SW 1271 (cell line): ENCODE measurements at regions not wholly inside any gene's neighbourhood (a gene's known extent, or its start where the extent isn't known, plus 50 kb on each side); places are given as distances from the start of the nearest gene placed in this dataset.
"Not testable (repeated sequence)": the region's sequence is repeated elsewhere in the genome, so short reads cannot be mapped to it uniquely, and the experiment has no call there.

Experiments used
- DNase-seq, 2 experiments: peaks; one replicate each; lab custom pipeline; 2025; lab: John Stamatoyannopoulos, UW

DNA sequence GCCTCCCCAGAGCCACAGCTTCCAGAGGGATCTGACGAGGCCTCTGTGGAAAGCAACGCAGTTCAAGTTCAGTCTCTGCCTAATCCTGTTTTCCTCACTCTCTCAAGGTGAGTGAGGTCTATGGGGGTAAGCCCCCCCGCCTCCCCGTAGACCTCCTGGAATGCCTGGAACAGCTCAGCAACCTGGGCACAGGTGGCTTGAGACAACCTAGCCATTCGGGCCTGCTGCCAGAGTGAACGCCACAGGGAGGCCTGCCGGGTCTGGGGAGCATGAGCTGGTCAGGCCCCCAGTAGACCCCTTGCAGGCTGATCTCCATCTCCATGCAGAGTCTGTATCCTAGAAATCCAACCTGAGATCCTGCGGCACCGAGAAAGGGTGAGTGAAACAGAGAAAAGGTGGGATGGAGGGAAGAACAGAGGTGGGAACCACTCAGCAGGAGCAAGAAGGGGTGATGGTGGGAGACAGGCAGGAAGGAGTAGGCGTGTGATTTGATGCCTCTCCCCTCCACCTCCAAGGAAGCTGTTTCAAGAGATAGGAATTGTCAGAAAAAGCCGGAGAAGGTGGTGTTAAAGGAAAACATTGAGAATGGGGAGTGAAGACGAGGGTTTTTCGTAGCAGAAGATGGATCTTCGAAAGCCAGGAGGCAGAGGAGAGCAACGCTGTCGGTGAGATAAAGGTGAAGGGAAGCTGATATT lies 123.1 kb upstream of the PRMT8 start:
- DNase-seq, result no peak

DNA sequence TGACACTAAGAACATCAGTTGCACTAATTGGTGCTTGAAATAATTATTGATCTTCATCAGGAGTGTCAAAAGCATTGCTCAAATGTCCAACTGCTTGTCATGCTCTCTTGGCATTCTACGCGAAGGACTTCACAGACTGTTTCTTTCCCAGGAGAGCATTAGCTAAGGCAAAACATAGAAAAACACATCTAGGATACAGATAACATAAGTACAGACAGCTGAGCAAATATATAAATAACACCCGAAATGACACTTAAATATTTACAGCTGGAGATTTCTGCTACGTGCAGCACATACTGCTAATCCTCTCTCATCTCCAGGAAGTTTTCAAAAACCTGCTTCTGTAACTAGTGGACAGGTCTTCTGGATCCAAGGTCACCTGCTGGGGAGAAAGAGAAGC lies 120.0 kb upstream of the PRMT8 start:
- DNase-seq, result no peak

DNA sequence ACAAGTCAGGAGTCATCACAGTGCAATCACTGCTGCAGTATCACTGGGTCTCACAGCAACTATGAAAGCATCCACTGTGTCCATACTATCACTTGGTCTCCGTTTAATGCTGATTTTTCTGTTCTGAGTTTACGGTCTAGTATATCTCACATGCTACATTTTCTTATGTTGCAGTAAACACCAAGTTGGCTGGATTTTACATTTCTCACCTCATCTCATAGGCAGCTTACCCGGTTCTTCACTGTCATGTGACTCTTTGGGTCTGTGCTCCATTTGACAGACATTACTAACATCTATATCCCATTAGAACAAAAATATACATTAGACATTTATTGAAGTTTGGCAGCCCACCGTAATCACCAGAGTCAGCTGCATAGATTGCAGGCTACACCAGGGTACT lies 115.7 kb upstream of the PRMT8 start:
- no peak for DNase-seq

DNA sequence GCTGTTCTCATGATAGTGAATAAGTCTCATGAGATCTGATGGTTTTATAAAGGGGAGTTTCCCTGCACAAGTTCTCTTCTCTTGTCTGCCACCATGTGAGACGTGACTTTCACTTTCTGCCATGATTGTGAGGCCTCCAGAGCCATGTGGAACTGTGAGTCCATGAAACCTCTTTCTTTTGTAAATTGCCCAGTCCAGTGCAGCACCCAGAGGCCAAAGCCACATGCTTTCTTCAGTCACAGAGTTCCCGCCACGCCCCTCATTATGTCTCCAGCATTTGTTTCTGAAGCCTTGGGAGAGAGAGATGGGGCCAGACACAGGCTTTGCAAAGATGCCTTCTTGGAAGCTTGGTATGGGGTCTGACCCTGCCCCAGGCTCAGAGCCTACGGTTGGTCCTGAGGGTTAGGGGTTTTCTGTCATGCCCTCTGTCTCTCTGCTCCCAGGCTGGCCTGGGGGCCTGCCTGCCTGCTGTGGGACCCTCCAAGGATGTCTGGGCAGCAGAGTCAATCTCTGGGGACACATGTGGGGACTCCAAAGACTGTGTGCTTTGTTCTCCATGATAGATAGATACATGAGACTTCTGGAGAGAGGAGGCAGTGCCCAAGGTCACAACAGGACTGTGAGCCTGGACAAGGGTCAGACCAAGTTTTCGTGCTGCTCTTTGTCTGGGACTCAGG lies 114.1 kb upstream of the PRMT8 start:
- no peak for DNase-seq

DNA sequence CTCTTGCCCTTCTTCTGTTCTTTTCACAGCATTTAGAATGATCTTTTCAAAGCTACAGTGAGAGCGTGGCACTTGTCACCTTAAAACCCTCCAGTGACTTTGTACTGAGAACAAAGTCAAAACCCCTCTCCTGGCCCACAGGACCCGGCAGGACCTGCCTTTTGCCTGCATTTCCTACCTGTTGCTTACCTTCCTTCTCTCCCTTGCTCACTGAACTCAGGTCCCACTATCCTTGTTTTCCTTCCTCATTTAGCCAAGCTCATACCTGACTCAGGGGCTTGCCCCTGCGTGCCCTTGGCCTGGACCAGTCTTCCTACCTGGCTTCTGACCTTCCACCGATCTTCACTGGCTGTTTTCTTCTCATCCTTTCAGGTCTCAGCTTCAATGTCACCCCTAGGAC lies 112.3 kb upstream of the PRMT8 start:
- DNase-seq, result no peak

DNA sequence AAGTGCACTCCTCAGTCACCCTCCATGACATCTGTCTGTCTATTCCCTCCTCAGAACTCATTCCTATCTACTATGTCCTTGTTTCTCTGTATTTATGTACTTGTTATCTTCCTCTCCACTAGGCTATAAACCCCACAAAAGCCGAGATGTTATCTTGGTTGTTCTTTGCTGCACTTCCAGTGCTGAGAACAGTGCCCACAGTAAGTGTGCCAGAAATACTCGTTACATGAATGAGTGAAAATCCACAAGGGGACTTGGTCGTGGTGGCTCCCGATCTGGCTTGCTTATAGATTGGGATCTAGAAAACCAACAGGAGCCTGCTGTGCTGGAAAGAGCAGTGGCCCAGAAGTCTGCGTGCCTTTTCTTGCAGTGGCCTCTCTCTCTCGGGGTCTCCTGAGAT lies 111.9 kb upstream of the PRMT8 start:
- DNase-seq, result no peak

DNA sequence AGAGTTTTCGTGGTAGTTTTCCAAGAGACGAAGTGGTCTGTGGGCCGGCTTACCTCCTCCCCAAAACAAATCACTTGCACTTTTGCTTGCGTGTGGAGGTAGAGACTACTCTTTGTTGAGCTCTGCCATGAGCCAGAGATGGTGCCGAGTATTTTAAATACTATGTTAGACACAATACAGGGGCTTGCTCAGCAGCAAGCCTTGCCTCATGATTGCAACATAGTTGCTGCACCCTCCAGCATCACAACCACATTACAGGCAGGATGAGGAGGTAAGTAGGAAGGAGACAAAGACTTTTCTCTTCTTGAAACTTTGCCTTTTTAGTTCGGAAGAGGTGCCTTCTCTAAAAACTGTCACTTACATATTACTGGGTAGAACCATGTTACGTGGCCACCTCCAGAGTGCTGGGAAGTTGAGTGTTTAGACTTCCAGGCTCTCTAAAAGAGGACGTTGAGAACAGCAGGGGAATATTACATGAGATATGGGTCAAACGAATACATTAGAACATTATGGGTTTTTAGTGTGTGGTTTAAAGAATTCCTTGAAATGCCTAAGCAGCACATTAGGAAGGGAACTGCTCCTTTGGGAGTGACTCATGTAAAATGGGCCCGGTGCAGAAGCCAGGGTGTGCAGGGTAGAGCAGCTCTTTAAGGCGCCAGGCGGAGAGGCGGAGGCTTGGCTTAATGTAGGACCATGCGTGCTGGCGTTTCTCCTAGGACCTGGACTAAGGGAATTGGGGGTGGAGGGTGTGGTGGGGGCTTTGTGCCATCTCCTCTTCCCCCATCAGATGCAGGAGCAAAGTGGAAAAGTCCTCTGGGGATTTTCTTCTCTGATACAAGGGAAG lies 110.6 kb upstream of the PRMT8 start:
- no peak for DNase-seq

DNA sequence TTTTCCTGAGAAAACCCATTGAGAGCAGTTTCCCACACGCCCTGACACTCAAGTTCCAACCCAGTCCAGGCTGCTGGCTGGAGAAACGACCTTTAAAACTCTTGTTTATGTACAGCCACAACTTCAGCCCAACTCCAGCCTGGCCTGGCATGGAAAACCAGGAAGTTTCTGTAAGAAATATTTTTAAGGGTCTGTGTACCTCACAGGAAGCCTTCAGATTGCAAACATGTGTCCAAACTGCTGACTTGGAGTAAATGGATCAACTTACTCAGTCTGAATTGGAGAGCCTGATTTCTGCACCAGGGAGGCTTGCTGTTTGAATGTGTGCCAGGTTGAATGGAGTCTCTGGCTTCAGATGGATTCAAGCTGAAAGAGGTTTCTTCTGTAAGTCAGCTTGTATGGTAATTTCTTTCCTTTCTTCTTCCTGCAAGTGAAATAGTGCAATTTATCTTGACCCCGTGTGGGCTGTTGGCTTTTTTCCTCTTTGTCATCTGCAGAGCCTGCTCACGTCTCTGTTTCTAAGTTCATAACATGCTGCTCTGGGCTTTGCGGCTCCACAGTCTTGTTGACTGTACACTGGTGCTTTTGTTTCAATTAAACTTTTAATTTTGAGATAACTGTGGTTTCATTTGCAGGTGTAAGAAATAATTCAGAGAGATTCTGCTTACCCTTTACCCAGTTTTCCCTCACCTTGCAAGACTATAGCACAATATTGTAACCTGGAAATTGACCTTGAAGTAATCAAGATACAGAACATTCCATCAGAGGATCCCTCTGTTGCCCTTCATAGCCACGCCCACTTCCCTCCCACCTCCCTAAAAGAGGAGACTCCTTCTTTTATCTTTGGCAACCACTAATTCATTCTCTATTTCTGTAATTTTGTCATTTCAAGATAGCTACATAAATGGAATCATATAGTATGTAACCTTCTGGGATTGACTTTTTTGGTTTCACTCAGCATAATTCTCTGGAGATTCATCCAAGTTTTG lies 109.7 kb upstream of the PRMT8 start:
- DNase-seq, result no peak

DNA sequence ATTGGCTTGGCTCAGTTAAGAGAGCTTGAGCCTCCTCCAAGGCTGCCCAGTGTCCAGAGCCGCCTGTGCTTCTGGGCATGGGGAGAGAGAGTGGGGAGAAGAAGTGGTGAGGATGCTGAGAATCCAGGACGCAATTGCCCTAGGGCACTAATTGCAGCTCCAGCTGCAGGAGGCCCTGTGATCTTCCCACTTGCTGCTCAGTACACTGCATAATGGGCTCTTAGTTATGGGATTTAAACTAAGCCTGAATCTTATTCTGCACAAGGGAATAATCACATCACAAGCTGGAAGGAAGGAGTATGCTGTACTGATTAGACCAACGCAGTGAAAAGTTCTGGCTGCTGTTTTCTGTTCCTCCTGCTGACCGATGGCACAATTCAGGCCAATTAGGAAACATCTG lies 101.0 kb upstream of the PRMT8 start:
- DNase-seq, result no peak

DNA sequence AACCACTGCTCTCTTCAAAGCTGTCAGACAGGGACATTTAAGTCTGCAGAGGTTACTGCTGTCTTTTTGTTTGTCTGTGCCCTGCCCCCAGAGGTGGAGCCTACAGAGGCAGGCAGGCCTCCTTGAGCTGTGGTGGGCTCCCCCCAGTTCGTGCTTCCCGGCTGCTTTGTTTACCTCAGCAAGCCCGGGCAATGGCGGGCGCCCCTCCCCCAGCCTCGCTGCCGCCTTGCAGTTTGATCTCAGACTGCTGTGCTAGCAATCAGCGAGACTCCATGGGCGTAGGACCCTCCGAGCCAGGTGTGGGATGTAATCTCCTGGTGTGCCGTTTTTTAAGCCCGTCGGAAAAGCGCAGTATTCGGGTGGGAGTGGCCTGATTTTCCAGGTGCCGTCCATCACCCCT lies 93.4 kb upstream of the PRMT8 start:
- not testable (repeated sequence) for DNase-seq

DNA sequence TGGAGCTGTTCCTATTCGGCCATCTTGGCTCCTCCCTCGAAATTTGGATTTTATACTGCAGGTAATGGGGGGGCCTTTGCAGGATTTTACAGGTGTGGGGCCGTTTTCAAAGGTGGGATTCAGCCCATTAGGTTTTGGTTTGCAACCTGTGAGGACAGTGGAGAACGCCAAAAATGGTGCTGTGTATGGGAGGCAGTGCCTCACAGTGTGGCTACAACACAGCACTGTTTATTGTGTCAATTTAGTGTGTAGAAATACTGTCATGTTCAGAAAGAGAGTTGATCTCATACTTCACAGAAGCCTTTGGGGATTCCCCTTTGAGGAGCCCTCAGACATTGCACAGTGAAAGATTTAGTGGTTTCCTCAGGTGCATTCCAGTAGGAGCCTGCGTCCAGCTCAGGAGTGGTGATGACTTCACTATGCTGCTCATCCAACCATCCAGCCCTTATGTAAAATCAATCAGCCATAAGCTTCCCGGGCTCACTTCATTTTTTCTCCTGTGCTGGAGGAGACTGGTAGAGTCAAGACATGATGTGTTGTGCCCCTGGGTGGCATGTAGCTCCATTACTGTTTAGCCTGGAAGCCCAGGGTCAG lies 92.7 kb upstream of the PRMT8 start:
- DNase-seq, result no peak

DNA sequence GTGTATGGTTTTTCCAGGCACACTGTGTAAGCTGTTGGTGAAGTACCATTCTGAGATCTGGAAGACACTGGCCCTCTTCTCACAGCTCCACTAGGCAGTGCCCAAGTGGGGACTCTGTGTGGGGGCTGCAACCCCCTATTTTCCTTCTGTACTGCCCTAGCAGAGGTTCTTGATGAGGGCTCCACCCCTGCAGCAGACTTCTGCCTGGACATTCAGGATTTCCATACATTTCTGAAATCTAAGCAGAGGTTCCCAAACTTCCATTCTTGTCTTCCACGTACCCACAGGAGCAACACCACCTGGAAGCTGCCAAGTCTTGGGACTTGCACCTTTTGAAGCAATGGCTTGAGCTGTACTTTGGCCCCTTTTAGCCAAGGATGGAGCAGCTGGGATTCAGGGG lies 85.2 kb upstream of the PRMT8 start:
- no peak for DNase-seq

DNA sequence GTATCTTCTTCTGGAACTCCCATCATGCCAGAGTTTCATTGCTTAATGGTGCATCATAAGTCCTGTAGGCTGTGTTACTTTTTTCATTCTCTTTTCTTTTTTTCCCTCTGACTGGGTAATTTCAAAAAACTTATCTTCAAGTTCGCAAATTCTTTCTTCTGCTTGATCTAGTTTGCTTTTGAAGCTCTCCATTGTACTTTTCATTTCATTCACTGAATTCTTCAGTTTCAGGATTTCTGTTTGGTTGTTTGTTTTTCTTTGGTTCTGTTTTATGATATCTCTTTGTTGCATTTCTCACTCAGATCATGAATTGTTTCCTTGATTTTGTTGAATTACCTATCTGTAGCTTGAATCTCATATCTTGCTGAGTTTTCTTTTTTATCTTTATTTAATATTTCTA lies 83.3 kb upstream of the PRMT8 start:
- DNase-seq, result no peak

DNA sequence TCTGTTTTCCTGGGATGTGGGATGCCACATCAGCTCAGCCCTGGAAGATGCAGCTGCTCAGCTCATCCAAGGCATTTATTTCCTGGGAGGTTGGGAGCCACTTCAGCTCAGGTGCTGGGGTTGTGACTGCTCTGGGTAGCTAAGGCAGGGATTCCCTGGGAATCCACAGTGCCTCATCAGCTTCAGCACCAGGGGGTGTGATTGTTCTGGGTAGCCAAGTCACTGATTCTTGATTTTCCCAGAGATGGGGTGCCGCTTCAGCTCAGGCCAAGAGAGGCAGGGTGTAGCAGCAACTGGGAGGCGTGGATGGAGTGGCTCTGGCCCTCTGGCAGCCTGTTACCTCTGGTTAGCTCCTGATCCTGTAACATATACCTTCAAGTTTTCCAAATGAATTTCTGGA lies 81.3 kb upstream of the PRMT8 start:
- no peak for DNase-seq

DNA sequence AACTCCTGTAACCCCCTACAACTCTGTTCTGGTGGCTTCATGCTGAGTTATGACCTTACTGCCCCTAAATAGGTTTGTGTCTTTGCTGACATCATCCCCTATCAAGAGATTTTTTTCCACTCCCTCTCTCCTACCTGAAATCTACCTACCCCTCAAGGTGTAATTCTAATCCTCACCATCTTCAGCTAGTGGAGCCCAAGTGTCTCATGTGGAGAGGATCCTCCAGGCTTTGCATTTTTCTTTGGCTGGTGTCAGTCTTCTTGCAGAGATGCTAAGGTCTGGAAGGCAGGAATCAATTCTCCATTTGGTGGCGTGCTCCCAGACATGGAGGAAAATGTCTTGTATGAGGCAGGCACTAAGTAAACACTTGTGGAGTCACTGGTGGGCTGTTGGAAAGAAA lies 74.8 kb upstream of the PRMT8 start:
- DNase-seq, result no peak

DNA sequence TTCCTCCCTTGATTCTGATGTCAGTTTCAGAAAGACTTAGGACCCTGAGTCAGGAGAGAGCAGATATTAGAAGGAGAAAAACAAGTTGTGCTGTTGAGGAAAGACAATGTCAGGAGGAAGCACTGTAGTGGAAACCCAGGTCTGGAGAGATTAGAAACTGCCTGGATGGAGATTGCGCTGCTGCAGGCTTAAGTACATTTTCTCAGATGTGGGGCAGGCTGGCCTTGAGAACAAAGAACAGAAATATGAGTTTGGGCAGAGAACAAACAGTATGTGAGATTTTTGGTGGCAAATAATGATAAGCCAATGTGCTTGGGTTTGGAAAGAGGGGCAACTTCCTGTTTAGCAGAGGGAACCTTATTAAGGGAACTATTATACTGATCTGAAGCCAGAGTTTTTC lies 74.3 kb upstream of the PRMT8 start:
- DNase-seq, result no peak

DNA sequence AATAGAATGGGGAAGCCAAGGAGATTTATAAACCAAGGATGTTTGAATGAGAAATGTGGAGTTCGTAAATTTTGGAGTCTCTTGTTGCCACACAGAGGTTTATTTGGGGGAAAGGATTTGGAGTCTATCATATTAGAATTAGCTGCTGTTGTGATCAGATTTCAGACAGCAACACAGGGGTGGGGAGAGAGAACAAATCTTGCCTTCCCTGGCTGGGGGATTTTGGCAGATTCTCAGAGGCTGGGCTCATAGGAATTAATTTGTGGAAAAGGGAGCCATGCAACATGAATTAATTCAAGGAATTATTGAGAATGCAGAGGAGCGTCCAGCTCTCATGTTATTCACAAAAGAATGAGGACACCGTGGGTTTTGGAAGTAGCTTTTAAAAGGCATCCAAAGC lies 73.9 kb upstream of the PRMT8 start:
- no peak for DNase-seq

DNA sequence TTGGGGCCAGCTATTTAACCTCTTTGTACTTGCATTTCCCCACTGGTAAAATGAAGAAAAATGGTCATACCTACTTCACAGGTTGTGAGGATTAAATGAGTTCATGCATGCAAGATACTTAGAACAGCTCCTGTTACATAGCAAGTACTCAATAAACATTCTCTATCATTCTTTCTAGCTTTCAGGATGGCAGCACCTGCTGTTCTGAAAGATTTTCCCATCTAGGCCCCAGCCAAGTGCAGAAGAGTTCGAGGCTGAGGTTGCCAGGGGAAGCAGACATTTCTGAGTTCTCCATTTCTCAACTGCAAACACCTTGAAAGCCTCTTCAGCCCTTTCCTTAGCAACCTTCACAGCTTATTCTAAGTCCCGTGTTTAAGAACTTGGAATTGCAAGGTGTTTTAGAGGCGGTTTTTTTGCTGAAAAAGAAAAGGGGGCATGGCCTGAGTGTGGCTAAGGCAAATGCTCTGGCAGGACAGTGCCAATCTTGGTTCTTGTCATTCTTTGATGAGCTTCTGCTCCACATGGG lies 73.0 kb upstream of the PRMT8 start:
- DNase-seq, result no peak

DNA sequence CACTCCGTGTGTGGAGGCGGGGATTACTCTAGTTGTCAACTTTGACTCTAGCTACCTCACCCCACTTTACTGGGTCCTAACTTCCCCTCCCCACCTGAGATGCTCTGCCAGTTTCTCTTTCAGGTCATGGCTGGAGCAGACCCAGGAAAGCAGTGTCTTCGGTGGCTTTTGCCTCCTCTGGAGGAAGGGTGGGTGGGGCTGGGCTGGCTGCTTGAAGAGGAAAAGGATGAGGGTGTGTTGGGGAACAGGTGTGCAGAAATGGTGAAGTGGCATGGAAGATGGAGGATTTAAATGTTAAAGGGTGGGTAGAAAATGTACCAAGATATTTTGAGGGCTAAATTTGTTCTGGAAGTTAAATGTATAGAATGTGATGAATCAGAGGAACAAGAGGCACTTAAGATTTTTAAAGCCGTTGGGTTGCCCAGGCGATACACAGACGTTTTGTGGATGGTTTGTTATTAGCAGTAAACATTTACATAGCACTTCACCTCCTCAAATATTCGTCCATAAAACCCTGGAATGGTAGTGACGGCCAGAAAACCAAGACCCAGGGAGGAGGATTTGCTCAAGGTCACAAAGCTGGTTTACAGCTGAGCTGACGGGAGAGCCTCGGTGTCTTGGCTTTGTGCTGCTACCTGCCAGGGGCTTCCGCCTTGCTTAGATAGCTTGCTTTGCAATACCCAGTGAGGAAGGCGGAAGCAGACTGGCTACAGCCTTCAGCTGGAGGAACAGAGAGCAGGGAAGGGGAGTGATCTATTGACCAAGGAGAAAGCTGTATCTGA lies 72.2 kb upstream of the PRMT8 start:
- no peak for DNase-seq

DNA sequence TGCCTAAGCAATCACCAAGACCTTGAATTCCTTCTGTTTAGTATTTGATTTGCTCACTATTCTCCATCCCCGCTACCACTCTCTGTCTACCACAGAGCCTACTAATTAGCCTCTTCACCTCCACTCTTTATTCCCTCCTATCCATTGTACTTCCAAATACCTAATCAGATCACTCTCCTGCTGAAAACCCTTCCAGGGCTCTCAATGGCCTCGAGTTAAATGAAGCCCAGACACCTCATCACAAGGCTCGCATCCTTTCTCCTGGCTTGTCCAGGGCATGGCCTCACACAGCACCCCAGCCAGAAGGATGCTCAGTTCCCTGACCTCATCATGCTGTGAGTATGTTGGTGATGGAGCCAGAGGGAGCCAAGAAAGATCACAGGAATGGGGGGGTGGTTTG lies 71.4 kb upstream of the PRMT8 start:
- no peak for DNase-seq

DNA sequence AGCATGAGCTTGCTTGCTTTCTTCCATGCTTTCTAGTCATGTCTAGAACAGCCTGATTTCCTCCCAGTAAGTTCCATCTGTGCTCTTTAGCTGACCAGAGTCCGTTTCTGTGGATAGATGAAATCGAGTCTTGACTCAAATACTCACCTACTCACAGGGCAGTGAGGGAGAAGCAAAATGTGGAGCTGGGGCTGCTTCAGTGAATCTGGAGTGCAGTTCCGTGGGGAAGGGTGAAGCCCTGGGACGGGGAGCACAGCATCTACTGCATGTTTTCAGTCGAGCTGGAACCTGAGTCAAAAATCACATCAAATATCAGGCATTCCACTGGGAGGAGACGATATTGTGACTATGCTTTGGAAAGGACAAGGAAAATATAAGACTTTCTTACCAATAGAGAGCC lies 70.3 kb upstream of the PRMT8 start:
- DNase-seq, result no peak
